ENCODE measurements at regions not wholly inside any gene's neighbourhood (a gene's known extent, or its start where the extent isn't known, plus 50 kb on each side); places are given as distances from the start of the nearest gene placed in this dataset.

DNA sequence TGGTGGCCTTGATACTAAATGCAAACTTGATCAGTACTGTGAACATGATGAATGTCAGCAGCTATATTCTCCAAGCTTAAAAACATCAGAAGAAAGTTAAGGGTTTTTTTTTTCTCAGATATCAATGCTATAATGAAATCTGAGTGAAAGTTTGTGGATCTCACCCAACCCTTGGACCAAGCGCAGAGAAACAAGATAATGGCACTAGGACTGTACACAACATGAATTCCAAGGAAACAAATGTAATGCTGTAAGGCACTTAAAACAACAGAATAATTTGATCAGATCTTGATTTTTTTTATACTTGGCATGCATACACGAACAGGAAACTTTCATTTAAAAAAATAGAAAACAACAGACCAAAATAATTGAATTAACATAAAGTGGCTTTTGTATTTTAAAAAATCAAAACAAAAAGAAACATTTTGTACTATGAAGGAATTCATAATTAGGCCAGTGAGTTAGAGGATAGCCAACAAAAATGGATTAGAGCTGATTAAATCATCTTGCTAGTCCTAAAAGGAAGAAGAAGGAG is 1154.0 kb upstream of the EYS start:
- no peak for DNase-seq

DNA sequence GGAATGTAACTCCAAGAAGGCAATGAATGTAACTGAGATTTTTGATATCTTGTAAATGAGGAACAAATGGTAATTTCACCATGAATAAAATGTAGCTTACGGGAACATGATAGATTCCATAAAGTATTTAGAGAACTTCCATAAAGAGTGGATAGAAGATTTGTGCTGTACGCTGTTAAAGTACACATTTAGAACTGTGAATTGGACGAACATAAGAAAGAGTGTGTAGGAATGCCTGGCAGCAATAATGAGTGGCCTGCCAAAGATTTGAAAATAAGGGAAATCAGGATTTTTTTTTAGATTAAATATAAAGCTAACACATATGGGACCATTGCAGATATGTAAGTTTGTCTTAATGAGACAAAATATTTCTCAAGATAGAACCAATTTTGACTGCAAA is 1153.3 kb upstream of the EYS start:
- no peak for DNase-seq

DNA sequence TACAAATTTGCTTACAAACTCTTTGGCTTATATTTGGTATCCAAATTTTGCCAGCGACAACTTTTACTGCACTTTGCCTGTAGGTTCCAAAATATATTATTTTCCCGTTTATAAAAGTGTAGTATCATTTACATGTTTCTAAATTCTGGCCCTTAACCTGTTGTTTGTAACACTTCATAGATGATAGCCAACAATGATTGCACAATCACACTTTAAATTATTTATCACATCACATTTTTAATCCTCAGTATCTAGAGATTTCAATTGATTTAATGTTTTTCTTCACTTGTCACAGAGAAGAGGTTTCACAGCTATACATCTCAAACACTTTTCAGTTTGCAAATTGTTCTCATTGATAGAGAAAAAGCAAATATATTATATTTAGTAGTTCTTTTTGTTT is 1151.2 kb upstream of the EYS start:
- DNase-seq, result no peak

DNA sequence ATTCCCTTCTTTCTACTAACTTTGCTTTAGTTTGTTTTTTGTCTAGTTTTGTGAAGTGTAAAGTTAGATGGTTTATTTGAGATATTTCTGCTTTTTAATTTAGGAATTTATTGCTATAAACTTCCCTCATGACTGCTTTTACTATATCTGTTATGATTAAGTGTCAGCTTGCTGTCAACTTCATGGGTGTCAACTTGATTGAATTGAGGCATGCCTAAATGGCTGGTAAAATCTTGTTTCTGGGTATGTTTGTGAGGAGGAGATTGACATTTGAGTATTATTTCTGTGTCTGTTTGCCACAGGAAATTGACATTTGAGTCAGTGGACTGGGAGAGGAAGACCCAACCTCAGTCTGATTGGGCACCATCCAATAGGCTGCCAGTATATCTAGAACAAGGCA is 1147.0 kb upstream of the EYS start:
- no peak for DNase-seq

DNA sequence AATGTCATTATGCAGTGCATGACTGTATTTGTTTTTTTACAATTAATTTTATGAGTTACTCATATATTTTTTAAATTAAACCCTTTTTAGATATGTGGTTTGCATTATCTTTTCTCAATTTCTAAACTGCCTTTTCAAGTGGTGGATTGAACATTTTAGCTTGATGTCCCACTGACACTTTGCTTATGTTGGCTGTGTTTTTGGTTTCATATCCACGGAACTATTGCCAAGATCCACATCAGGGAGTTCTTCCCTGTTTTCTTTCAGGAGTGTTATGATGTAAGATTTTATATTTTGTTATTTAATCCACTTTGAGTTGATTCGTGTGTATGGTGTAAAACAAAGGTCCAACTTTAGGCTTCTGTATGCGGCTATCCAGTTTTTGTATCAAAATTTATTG is 1144.9 kb upstream of the EYS start:
- DNase-seq, result no peak

DNA sequence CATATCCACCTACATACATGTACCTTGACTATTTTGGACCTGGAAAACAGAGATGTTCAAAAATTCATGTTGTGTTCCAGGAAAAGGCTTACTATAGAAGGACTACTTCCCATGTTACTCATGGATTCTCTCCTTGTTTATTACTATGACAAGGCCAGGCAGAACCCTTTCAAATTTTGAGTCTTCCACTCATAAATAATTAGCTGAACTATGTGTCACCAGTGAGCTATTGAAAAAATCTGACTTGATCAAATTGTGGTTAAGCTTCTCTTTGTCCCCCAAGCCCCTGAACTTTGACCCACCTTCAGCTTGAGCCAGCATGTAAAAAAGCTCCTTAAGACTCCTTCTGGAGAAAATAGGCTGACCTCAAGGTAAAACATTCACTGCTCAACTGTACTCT is 1142.8 kb upstream of the EYS start:
- DNase-seq, result no peak

DNA sequence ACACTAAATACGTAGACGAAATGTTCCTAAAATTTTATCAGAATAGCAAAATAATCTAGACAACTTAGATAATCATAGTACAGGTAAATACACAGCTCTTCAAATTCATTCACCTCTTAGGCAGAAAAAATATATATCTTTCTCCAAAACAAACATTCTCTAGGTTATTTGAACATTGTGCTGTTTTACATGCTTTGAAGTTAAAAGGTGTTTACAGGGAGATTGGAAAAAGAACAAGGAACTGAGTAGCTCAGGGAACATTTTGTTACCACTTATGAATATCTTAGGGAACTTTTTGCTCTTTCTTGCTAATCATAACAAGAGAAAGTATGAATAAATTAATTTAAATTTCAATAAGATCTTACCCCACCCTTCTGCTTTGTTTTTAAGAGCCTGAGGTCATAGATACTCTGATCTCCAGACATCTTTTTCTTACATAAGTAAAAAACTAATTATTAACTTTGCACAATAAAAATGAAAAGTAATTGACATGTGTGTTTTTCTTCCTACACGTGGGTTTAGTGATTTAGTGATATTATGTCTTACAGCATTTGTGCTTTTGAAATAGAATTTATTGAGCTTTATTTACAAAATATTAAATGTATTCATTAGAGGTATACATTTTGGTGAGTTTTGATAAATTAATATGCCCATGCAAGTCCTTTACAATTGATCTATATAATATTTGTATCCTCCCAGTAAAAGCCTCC is 1141.4 kb upstream of the EYS start:
- DNase-seq, result no peak

DNA sequence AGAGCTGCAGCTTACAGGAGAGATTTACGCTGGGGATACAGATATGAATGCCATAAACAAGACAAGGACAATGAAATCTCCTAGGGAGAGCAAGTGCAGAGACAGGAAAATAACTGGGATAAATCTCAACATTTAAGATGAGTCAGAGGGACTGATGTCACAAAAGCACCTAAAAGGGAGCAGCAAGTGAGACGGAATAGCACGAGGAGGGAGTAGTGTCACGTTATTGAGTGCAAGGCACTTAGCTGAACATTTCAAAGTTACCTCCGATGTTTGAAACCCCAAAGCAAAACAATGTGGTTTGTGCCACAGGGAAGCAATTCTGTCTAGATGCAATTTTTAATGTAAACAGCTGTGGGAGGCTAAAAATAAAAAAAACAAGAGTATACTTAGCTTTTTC is 1131.7 kb upstream of the EYS start:
- DNase-seq, result no peak

DNA sequence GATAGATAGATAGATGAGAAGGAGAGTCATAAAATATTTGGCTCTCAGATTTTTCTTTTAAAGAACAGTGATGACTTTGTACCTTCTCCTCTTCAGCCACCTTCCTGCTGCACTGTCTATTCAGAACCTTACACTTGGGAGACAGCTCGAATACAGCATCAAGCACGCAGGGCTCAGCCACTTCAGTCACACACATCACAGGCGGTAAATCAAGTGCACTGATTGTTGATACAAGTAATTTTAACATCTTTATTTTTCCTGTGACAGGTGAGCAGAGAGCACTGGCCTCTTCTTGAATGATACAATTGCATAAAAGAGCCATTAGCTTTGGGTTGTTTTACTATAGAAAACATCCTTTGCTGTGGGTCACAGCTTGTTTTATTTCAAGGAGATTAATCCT is 1118.5 kb upstream of the EYS start:
- DNase-seq, result no peak

DNA sequence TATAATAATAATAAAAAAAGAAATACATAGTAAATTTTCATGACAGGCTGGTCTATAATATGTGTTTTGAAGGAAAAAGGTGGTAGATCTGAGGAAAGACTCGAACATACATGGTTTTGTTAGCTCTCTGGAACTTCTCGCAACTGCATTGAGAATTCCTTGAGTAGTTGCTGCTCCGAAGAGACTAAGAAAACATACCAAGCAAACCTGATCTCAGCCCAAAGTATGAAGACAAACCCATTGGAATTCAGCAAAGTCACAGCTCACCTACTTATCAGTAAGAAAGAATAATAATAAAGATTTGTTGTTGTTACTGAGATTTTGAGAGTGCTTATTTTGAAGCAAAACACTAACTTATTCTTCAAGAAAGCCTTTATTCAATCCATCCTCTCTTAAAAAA is 1107.1 kb upstream of the EYS start:
- DNase-seq, result no peak

DNA sequence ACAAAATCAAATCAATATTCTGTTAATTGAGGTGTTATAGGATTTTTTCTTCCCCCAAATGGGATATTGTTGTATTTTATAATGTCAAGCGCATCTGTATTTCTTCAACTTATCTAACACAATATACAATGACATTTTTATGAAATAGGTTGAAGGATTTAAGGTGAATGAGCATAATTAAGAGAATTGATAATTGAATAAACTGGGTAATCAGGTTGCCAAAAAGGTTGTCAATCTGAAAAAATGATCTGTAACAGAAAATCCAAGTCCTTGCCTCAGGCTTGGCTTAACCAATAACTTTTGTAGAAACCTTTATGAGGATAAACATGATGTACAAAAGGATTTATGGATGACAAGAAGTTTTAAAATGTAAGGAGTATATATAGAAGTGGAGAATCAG is 1101.7 kb upstream of the EYS start:
- no peak for DNase-seq

DNA sequence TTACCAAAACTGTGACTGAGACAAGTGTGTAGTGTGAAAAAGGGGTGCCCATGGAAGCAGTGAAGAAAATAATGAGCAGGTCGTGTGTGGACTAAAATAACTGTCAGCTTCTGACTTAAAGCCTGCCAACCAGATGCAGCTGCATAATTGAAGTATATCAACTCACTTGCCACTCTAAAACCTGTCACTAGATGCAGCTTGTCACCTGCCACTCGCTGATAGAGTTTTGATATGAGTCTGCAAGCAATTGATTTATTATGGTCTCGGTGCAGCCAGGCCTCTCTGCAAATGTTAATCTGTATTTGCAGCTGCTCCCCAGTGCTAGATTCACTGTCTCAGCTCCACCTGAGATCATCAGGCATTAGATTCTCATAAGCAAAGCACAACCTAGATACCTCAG is 1090.0 kb upstream of the EYS start:
- DNase-seq, result no peak

DNA sequence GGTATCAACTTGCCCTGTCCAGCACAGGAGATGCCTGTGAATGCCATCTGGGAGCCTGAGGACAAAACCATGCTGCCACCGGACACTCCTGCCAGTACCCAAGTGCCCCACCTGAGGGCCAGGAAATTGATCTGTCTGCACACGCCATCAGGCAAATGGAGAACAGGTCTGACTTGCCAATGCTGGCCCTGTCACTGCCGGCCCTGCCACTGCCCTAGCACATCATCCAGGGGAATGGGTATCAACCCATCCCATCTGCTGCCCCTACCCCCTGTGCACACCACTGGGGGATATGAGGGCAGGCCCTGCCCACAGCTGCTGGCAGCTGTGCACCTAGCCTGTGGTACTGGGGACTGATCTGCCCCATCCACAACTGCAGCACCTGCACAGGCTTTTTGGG is 1081.6 kb upstream of the EYS start:
- no peak for DNase-seq

DNA sequence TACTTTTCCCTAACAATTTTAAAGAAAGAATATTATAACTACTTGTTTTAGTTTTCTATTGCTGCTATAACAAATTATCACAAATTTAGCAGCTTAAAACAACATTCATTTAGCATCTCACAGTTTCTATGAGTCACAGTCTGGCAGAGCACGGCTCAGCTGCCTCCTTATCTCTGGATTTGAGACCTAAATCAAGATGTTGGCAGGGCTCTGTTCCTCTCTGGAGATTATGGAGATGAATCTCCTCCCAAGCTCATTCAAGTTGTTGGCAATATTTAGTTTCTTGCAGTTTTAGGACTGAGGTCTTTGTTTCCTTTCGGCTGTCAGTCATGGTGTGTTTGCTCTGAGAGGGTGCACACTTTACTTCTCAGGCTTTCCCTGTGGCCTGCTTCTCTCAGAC is 1065.8 kb upstream of the EYS start:
- DNase-seq, result no peak

DNA sequence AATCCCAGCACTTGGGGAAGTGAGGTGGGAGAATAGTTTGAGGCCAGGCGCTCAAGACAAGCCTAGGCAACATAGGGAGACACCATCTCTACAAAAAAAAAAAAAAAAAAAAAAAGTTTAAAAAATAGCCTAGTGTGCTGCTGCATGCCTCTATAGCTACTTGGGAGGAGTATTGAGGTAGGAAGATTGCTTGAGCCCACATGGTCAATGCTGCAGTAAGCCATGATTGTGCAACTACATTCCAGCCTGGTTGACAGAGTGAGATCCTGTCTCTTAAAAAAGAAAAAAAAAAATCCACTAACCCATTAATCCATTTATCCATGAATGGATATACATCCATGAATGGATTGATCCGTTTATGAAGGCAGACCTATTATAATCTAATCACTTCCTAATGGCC is 1064.6 kb upstream of the EYS start:
- DNase-seq, result no peak

DNA sequence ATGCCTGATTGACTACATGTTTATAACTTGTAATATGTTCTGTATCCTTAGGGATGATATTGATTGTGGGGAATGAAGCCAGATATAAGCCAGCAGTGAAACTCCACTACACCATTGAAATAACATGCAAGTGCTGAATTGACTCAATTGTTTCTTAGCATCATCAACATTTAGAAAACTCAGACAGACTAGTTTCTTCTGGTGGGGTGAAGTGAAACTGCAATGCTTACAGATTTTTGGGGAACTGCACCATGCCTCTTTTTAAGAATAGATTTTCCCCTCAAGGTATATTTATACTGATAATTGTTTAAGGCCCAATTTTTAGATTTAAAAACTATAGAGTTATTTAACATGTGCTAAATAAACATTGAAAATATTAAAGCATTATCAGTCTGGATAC is 1044.6 kb upstream of the EYS start:
- DNase-seq, result no peak

DNA sequence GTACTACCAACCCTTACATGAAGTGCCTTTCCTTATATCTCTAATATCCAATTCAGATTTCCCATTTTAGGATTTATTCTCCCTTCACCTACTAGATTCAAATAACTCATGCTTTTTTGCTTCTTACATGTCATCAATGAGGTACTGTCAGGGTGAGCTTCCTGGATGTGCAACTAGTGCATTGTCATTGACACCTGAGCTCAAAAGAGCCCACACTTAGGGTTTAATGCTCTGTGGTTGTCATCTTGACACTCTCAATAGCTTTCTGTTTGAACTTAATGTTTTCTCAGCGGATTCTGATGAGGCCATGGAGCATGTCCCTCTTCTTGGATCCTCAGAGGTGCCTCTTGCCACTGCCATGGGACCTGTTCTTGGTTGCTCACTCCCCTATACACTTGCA is 1033.3 kb upstream of the EYS start:
- no peak for DNase-seq

DNA sequence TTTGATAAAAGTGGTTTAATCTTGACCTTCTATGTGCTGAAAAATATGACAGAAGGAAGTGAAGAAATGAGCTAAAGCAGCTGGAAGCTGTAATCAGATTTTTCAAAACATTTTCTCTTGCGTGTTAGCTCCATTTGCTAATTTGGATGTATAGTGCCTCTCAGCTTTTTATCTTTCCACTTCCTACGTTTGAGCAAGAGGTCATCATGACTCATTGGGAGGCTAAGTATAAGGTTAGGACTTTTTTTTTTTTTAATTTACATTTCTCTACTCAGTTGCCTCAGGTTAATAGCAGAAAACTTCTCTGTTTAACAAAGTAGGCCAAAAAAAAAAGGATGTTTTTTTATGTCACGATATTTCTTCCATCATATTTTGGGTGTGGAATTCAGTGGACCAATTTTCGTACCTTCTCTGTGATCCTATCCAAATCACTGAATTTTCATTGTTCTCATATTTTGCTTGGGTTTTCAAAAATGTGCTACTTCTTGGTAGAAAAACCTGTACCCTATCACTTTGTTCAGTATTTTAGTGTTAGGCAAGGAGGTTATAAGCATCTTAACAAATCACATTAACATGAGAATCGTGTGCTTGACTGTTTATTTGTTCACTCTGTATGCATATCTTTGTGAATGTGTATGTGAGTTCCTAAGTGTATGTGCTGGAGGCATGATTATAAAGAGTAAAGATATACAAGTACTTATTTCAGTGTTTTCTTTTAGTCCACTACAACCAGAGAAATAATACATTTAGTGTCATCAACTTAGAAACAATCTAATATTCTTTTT is 1028.3 kb upstream of the EYS start:
- no peak for DNase-seq

DNA sequence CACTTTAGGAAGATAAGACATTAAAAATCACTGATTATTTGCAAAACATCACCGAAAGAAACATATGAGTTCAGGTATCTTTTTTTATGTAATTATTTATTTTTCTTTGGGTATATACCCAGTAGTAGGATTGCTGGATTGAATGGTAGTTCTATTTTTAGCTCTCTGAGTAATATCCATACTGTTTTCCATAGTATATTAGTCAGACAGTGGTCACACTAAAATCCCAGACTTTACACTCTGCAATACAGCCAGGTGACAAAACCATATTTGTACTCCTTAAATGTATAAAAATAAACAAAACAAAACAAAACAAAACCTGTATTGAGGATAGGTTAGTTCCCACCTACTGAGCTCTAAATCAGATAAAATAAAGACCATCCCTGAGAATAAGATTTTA is 1024.3 kb upstream of the EYS start:
- no peak for DNase-seq

DNA sequence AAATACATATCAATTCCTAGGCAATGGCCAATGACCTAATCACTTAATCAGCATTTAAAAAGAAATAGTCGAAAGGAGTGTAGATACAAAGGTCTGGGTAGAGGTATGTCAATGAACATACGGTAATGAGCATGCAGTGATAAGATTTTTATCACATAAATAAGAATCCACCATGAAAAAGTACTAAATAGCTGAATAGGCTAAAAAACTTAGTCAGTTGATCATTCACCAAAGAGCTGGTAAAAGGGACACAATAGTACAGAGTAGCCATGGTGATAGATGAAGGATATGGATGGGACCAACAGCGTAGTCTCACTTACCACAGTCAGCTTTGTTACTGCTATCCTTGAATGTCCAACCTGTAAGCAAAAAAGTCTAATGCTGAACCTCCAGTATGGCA is 1018.6 kb upstream of the EYS start:
- no peak for DNase-seq

DNA sequence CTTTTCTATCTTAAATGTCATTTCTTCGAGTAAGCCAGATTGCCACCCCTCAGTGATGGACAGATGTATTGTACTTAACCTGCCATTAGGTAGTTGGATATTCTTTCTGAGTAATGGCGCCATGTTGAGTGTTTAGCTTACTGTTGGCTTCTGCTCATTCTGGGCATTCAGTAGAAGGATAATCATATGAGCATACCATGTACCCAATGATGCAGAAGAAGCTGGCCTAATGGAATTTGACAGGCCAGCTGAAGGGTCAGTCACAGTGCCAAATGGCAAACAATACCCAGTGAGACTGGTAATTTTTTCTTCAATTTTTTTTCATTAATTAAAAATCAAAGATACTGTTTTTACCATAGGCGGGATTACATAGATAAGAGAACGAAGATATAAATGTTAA is 1010.8 kb upstream of the EYS start:
- no peak for DNase-seq

DNA sequence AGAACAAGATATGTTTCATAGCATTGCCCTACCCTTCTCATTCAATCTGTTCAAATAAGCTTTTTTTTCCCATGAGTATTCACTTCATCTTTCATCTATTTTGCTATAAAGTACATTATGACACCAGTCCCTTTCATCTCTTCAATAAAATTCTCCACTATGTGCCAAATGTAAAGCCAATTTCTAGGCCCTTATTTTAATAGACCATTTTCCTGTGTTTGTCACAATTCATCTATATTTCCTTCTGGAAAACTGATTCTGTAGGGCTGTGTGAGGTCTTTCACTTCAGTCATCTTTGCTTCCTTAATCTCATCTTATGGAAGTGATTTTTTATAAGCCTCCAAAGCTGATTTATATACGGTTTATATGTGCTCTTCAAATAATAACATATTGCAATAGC is 992.4 kb upstream of the EYS start:
- DNase-seq, result no peak

DNA sequence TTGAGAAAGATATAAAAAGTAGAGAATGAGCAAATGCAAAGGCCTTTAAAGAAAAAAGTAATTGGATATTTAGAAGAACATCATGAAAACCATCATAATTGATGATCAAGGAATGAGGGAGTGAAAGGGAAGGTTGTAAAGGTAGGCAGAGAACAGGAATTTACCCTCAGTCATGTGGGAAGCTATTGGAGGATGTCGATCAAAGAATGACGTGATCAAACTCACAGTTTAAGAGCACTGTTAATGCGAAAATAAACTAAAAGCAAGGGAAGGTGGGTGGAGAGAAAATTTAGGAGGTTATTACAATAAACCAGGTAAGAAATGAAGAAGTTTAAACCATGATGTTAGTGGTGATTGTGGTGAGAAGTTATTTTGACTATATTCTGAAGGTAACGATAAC is 982.6 kb upstream of the EYS start:
- DNase-seq, result no peak

DNA sequence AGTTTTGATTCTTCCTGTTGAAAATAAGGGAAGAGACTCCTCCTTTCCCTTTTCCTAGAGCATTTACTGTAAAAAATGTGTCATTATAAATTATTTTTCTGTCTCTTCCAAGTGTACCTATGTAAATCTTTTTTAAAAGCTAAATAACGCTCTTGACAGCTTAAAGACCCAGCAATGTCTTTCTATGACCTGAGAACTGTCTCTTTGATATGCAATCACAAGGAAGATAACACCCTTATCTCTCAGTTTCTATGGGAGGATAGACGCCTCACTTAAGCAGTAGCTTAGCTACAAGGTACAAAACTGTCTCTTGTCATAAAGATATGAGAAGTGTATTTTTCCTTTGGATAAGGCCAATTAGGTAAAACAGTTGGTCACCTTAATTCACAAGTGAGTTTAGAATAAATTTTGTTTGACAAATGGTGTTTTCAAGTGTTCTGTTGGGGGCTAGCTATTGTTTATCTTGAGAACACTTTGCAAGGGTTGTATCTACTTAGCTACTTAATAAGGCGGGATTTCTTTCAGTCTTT is 980.6 kb upstream of the EYS start:
- DNase-seq, result no peak

DNA sequence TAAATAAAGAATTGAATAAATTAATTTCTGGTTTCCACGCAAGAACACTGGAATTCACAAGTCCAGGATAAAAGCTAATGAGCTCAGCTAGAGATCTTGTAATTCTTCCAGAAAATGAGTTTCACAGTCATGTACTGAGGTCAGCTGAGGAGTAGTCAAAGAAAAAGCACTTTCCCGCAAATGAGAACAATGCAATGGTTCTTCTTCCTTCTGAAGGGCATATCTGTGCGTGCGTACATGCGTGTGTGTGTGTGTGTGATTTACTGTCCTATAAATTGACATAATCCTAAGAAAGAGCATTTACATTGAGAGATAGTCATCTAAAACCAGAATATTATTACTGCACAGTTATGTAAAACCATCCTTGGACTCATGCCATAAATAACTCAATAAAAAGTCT is 968.9 kb upstream of the EYS start:
- no peak for DNase-seq

Measured in hematopoietic multipotent progenitor cell treated with erythropoietin and hydrocortisone succinate and interleukin-3 and kit ligand, for 6 days (in vitro differentiated cells).